GM18868 (cell line): ENCODE measurements at regions not wholly inside any gene's neighbourhood (a gene's known extent, or its start where the extent isn't known, plus 50 kb on each side); places are given as distances from the start of the nearest gene placed in this dataset.
"Not testable (repeated sequence)": the region's sequence is repeated elsewhere in the genome, so short reads cannot be mapped to it uniquely, and the experiment has no call there.

Experiments
- ATAC-seq: cut with Tn5 transposase; IDR thresholded peaks from one replicate; pipeline ENCODE4 v1.9.1; 2021; ENCODE audit warnings: mild to moderate bottlenecking, moderate library complexity; ENCODE audit not compliant: unreplicated experiment

DNA sequence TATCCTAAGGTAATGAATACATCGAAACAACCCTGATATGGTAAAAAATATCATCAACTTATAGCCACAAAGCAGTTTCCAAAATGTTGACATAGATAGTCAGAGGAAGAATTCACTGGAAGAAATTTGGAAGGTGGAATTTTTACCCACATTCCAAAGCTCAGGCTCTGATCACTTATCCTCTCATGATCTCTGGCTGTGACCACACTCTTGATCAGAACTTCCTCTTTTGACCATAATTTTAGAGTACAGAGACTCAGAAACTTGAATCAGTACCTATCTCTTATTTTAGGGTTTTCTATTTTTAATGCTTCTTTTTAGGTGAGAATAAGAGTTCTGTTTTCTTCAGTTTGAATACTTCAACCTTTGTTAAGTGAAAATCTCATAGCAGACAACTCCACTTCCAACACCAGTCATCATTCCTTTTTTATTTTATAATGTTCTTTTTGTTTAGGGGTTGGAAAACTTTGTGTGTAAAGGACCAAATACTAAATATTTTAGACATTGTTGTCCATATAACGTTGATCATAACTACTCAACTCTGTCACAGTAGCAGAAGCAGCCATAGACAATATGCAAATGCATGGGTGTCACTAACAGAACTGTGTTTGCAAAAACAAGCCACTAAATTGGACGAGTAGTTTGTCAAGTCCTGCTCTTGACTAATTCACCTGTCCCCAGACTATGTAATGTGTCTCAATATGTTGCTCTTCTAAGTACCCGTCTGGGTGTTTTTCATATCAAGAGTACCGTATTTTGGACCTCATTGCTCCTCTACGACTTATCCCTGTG, 891.6 kb upstream of the CRIM1 start:
- ATAC-seq = peak; percentile 75

DNA sequence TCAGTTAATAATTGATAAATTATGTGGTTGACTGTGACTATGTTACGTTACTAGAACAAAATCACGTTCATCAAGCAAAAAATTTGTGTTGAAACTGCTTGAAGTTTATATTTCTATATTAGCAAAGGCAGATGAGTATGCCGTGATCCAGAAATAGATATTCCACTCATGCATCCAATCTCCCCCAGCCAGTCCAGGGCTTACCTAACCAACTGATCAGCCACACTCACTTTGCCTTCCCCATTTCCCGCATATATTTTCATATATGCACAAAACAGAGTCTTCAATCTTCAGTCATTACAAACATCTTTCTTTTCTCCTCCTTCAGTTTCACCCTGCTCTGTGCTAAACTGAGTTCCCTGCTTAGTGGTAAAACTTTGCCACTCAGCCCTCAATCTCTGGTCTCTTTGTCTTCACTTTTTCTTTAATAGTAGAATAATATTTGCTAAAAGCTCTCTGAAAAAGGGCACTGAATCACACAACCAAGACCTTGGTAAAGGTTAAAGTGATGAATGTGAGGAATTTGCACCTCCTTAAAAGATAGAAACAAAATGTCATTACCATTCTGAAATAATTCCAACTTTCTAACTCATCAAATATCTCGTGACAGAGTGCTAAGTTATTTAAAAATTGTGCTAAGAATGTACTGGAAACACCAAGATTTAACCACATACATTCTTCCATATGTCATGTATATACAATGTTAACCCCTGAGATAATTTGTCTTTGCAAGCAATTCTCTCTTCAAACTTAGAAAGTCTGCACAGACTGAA, 893.2 kb upstream of the CRIM1 start:
- no peak for ATAC-seq

DNA sequence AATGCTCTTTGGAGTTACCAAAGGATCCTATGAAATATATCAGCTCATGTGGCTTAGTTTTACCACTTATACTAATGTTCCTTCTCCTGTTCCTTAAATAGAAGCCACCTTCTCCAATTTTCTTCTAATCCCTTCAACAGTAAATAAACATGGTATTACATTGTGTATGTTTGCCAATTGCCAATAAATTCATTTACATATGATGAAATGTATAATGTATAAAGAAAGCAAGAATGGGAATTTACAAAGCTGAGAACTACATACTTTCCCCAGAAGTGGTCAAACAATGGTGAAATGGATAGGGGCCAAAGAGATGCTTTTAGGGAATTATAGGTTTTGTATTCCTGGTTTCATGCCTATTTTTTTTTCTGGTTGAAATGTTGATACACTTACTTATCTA, 894.2 kb upstream of the CRIM1 start:
- no peak for ATAC-seq

DNA sequence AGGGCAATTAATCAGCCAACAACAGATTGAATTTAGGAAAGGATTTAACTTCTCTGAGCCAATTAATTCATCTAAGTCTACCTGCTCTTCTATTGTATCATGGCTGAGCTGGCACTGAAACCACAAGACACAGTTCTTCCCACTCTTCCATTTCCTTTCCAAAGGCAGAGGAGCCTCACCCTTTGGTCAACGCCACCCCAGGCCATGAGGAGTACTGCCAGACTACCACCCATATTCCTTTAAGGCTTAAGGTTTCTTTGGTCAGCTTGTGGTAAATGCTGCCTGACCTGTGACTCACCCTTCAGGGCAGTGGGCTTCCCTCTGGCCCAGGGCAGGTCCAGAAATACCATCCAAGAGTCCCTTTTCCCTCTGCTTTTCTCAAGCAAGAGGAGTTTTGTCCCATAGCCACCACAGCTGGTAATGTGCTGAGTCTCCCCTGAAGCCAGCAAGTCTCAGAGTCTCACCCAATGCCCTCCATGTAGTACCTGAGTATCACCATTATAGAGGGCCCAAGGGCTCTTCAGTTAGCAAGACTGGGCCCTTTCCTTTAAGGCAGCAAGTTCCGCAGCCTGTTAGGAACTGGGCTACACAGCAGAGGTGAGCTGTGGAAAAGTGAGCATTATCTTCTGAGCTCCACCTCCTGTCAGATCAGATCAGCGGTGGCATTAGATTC, 900.5 kb upstream of the CRIM1 start:
- ATAC-seq = no peak

DNA sequence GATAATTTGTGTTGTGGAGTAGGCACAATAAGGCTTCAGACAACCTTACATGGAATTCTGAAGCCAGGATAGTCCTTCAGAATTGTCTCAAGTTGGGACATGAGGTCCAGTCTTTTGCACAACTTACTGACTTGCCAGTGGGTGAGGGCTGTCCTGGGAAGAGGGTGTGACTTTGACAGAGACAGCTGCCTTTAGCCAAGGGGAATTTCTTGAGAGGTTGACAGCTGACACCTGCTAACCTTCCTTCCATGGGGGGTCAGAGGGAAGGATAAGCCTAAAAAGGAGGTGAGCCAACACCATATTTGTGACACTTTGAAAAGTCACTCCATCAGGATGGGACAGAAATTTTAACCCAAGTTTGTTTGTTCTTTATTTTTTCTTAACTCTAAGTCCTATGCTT, 907.8 kb upstream of the CRIM1 start:
- ATAC-seq = no peak

DNA sequence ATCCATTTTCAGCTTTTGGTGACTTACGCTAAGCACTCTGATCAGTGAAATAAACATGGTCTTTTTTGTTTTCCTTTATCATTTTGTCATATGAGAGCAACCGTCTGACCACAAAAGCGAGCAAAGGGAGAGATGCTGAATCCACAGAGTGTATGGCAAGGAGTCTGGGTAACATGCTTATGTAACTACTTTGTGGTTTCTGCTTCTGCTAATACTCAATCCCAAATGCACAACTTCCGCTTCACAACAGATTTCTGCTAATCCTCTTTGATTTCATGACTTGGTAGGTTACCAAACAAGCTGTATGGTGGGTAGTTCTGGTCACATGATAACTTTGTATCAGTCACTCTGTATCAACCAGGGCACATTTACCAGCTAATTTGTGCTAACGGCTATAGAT, 908.4 kb upstream of the CRIM1 start:
- ATAC-seq = no peak

DNA sequence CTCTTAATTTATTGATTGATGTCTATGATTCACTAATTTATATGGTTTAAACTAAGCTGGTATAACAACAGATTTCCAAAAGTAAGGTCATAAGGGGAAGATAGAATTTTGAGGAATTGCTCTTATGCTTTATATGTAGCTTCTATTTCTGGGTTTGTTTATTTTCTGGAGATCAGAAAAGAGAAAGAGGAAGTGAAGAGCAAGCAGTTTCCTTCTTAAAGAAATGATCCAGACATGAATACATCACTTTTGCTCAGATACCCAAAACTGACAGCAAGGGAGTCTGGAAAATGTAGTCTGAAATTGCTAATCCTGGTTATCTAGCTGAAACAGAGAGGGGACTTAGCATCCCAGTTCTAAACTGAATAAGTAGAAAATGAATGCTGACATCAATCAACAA, 912.5 kb upstream of the CRIM1 start:
- ATAC-seq = no peak

- ATAC-seq = not testable (repeated sequence)
Observed at GRCh38 chr2:35441575-35441974, 914.0 kb upstream of the CRIM1 start.

- ATAC-seq = not testable (repeated sequence)
Observed at GRCh38 chr2:35440308-35440707, 915.3 kb upstream of the CRIM1 start.

- ATAC-seq = not testable (repeated sequence)
Observed at GRCh38 chr2:35436893-35437292, 918.7 kb upstream of the CRIM1 start.

DNA sequence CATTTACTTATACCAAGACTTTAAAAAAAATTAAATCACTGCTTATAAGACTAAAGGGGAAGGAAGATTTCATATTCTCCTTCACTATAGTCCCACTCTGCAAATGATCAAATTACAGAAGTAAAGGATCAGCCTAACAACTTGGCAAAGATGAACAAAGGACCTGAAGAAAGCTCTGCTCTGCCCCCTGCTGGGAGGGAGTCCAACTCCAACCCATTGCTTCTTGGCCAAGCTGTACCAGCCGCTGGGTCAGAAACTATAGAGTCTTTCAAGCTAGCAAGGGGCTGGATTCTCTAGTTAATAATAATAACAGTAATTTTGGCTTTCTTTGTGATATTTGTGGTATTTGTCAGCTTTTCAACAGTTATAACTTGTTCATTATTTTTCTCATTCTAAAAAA, 927.0 kb upstream of the CRIM1 start:
- peak; percentile 94 for ATAC-seq

DNA sequence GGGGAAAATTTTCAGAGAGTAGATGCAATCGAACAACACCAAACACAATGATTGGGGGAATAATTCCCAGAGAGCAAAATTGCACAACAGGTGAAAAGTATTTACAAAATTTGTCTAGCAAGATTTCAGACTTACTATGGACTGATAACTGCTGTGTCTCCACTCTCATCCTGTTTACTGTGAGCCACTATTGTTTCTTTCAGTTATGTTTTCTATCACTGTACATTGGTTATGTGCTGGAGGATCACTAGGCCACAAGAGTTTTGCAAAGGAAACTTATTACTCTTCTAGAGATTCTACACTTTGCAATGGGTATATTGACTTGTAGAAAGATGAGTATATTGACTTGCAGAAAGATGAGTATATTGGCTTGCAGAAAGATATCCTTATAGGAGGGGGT, 934.1 kb upstream of the CRIM1 start:
- no peak for ATAC-seq

DNA sequence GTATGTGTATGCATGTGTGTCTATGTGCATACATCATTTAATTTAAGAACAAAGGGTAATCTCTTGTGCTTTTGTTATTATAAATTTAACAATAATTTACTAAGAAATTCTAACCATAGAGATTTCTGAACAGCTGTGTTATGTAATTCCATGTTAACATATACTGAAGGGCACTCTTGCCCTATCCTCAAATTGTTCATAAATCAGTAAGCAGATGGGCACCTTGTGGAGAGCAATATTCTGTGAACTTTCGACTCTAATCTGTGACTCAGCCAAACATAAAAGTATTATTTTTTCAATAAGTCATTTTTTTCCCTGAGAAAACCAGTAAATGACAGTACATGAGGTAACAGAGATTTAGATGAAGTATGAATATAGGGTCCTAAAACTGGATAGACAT, 938.3 kb upstream of the CRIM1 start:
- ATAC-seq = no peak

DNA sequence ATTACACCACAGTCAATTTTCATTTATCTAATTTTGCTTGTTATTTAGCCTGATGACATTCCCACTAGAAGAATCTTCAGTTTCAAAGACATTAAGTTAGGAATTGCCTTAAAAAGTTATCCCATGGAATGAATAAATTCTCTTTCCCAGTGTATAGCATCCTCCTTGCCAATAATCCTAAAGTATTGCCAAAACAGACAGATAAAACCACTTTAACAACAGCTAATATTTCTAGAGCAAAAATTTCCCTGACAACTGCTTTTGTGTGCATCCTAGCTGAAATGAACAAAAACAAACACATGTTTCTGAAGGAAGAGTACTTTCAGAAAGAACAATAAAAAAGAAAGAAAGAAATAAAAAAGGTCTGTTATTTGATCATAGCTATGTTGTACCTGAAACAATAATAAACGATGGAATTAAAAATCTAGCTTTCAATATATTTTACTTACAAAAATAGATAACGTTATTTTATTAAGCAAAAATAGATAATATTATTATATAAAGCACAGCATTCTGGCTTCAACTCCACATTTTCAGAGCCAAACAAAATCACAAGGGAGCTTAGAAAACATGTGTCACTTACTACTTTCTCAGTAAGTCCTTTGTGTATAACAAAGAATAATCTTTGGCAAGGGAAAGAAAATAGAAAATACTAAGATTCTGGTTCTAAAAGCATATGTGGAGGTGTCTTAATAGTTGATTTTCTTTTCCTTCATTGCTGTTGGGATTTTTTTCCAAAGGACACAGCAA, 939.0 kb upstream of the CRIM1 start:
- ATAC-seq = no peak

- ATAC-seq = no peak
Observed at GRCh38 chr2:35415942-35416341, 939.6 kb upstream of the CRIM1 start.

DNA sequence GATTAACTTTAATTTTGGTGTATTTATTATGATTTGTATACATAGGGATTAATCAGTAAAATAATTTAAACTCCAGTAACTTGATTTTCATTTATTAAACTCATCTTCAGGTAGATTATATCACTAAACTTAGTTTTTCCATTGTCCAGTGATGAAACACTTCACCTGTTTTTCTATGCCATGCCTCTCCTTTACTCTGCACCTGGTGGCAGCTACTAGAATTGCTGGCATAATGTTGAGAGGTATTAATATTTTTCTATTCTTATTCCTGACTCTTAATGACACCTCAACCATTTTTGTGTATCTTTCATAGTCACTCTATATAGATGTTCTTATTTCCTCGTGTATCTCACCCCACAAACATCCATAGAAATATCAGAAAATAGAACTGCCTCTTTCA, 940.3 kb upstream of the CRIM1 start:
- ATAC-seq = peak; percentile 66

DNA sequence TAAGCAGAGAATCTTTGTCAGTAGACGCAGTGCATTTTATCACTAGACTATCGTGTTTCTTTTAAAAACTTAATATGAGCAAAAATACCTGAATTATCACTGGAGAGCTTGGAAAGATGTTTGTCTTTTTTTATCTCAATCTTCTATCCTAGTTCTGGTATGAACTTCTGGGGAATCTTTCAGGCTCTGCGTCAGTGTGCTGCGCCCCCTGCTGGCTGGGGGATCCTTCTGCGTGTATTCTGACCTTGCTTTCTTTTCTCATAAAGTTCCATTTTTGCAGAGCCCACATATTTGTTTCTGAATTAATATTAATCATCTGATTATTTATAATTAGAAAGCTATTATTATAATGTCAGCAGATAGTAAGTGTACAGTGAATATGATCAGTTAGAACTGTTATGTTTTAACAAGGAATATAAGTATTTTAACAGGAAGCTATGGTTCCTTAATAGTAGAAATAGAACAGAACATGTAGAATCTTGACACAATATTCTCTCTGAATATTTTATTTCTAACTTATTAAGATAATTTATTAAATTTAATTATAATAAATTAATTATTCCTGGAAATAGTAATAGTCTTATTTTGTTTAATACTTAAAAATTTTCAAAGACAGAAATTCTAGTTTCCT, 945.0 kb upstream of the CRIM1 start:
- peak; percentile 87 for ATAC-seq

DNA sequence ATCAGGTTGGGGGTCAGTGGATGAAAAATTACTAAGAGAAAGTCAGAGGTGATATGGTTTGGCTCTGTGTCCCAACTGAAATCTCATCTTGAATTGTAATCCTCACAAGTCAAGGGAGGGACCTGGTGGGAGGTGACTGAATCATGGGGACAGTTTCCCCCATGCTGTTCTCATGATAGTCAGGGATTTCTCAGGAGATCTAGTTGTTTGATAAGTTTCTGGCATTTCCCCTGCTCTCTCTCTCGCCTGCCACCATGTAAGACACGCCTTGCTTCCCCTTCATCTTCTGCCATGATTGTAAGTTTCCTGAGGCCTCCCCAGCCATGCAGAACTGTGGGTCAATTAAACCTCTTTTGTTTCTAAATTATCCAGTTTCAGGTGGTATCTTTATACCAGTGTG, 945.8 kb upstream of the CRIM1 start:
- peak; percentile 5 for ATAC-seq

GRCh38 chr2:35408320-35408719, 947.3 kb upstream of the CRIM1 start:
- no peak for ATAC-seq

DNA sequence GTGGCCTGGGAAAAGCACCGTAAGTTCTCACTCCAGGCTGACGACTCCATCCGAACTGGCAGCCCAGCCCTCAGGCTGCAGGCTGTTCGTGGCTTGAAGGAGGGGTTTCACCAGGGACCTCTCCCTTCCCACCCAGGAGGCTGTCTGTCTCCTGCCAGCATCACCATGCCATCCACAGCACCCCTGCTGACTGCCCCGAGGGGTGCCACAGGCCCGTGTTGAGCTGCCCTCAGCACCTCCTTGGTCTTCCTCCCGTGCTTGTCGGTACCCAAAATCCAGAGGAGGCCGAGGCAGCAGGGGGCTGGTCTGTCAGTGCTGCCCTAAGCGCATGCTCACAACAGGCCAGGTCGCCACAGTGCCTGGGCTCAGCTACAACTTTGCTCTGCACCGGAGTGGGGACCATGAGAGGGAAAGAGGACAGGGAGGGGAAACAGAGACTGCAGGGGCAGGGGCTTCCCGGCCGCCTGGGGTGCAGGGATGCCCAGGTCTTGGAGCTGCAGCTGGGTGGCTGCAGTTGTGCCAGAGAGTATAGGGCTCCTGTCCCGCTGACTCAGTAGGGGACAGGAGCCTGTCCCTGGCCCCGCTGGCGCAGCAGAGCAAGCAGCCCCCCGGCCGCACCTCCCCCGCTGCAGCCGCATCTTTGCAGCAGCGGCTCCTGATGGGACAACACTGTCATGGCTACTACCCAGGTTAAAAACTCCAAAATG, 963.7 kb upstream of the CRIM1 start:
- ATAC-seq = no peak
